ENCODE measurements at regions not wholly inside any gene's neighbourhood (a gene's known extent, or its start where the extent isn't known, plus 50 kb on each side); places are given as distances from the start of the nearest gene placed in this dataset.
"Not testable (repeated sequence)": the region's sequence is repeated elsewhere in the genome, so short reads cannot be mapped to it uniquely, and the experiment has no call there.

DNA sequence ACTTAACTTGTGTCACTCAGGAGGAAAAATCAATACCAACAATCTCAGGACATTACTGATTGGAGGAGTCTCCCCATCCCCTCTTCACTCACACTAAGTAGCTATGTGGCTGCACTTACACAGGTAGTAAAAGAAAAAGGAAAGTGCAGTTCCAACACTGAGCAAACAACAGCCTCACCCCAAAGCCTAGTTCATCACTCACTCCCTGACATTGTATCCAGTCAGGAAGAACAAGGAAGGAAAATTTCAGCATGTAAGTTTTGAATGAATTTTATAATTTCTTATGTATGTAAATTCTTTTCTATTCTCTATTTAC lies 273.4 kb downstream of the IGSF11 start:
- DNase-seq: no peak

DNA sequence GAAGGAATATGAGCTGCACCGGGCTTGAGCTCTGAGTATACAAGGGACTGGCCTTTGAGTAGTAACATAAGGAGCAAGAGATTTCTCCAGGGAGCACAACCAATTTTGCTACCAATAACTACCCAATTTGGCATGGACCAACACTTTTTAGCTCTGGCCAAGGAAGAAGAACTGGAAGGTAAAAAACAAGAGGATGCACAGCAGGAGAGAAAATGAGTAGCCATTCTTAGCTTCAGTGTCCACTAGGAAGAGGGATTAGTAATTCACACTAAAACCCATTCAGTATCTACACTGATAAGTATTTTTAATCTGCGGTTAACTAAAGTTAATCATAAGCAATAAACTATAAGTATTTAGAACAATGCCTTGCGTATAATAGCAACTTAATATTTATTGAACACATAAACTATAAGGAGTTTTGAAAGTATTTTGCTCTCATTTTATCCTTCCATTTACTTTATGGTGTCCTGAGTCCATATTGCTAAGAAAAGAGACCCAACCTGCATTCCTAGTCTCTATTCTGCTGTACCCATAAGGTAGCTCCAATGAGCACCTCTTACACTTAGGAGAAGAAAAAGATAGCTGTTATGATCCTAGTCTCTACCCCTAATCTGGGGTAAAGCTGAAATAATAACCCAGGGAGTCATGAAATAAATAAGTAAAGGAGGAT lies 268.9 kb downstream of the IGSF11 start:
- DNase-seq: no peak

GRCh38 chr3:118766306-118766669 lies 268.4 kb downstream of the IGSF11 start:
- DNase-seq: no peak

- no peak for DNase-seq
These were observed 262.6 kb downstream of the IGSF11 start for GRCh38 chr3:118772036-118772435.

- peak; percentile 7 for DNase-seq
These were observed 262.1 kb downstream of the IGSF11 start for GRCh38 chr3:118772547-118773011.

DNA sequence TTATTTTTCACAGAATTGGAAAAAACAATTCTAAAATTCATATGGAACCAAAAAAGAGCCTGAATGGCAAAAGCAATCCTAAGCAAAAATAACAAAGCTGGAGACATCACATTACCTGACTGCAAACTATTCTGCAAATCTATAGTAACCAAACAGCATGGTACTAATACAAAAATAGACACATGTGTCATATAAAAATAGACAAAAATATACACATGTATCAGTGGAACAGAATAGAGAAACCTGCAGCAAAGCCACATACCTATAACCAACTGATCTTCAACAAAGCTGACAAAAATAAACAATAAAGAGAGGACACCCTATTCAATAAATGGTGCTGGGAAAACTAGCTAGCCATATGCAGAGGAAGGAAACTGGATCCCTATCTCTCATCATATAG lies 259.6 kb downstream of the IGSF11 start:
- DNase-seq: no peak

DNA sequence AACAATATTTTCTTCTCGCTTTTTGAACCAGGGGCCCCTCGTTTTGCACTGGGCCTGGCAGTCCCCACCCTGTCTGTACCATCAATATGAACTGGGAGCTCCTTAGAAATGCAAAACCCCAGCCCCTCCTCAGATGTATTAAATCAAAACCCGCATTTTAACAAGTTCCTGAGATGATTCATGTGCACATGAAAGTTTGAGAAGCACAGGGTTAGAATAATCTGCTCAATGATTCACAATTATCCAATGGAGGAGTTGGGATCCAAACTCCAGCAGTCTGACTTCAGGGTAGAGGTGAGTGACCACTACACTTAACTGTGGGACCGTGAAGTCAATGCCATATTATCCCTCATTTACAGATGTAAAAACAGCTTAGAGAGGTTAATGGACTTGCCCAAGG lies 256.4 kb downstream of the IGSF11 start:
- no peak for DNase-seq

DNA sequence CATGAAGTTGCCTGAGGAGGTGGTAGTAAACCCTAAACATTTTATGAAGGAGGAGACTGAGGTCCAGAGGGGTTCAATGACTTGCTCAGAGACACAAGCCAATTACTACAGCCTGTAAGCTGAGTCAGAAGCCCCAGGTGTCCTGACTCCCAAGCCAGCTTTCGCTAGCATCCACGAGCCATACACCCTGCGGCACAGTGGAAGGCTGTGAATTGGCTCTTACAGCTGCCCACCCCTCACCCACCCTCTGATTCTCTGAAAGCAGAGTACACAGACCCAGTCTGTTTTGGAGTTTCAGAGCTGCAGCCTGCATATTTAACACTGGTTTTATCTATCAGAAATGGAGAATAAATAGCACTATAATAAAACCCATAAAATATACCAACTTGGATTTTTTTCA lies 253.4 kb downstream of the IGSF11 start:
- no peak for DNase-seq

- no peak for DNase-seq
These were observed 252.8 kb downstream of the IGSF11 start for GRCh38 chr3:118781839-118782238.

- no peak for DNase-seq
These were observed 251.9 kb downstream of the IGSF11 start for GRCh38 chr3:118782755-118783202.

DNA sequence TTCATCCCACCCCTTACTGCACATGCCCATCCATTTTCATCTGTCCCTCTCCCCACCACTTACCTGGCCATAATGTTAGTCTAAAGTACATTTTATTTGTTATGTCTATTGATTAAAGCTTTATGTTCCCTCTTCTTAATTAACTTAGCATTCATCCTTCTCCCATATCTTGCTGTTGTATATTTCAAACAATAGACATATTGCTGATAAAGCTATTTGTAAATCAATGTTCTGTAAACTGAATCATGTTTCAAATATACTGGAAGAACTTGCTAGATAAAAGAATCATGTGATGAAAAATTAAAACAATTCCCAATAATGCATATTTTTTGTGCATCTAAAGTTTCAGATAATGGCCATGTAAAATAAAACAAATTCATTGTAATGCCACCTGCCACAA lies 249.2 kb downstream of the IGSF11 start:
- no peak for DNase-seq

- DNase-seq: no peak
These were observed 243.4 kb downstream of the IGSF11 start for GRCh38 chr3:118791246-118791645.

DNA sequence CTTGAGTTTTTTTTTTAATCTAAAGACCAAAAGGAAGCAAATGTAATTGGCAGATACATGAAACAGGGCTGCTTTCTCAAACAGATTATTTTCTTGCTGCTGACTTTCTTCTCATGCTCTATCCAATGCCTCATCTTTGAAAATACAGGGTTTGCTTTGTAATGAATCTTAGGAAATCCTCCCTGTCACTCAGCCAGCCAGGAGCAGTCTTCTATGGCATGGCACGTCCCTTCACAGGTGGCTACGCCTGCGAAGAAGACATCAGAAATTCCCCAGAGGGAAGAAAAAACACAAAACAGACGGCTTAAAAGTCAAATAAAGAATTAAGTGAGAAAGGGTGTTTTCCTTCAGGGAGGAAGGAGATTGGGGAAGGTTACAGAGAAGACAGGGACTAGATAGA lies 242.5 kb downstream of the IGSF11 start:
- no peak for DNase-seq

- DNase-seq: no peak
These were observed 241.5 kb downstream of the IGSF11 start for GRCh38 chr3:118793176-118793575.

DNA sequence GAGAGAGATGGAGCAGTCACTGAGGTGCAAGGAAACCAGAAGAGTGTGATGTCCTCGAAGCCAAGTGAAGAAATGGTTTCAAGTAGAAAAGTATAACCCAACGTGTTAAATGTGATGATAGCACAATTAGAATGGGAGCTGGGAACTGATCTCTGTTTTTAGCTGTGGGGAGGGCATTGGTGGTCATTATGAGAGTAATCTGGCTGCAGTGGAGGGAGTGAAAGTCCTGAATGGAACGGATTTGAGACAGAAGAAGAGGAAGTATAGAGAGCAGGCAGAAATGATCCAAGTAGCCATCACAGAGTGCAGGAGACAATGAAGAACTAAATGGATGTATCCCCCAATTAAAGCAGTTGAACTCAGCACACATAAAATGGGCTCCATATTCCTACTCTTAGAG lies 235.3 kb downstream of the IGSF11 start:
- no peak for DNase-seq

DNA sequence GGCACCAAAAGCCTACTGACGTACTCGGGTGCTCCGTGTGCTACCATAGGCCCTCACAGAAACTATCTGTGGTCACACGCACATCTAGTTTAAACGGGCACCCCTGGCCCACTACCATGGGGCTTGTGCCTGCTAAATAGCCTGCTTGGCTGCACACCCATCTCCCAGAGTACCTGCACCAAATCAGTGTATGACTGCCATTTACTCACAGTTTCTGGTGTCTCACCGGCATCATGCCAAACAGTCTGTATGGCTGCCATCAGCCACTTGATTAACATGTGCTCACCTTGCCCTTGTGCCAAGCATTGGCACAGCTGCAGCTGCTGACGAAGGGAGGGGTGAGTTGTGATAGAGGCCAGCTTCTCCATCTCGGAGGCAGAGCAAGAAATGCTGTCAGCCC lies 232.7 kb downstream of the IGSF11 start:
- DNase-seq: no peak

DNA sequence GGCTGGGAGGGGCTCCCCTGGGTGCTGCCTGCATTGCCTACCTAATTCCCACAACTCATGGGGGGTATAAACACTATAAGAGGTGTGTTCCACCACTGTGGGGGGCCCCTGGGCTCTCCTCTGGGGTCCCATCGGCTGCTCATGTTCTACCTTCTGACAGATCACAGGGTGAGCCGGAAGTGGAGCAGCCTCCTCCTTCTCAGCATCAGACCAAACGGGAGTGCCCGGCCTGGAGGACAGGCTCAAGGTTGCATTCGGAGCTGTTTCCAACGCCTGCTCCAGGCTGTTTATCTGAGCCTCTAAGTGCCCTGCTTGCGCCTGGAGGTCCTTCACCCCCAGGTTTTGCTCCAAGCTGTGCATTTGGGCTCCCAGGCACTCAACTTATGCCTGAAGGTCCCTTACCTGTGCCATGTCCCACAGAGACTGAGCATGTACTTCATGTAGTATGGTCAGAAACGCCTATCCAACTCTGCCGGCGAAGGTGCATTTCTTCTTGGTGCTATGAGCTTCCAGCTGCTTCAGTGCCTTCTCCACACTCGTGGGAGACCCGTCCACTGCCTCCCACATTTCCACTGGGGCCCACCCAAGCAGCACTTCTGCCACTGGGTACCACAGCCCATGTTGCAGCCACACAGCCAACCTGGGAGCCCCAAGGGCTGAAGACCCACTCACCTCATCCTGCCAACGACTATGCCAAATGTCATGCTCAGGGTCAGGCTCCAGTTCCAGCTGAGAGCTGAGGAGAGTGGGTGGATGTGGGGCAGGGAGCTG lies 232.1 kb downstream of the IGSF11 start:
- no peak for DNase-seq

GRCh38 chr3:118803096-118803476 lies 231.6 kb downstream of the IGSF11 start:
- DNase-seq: no peak

DNA sequence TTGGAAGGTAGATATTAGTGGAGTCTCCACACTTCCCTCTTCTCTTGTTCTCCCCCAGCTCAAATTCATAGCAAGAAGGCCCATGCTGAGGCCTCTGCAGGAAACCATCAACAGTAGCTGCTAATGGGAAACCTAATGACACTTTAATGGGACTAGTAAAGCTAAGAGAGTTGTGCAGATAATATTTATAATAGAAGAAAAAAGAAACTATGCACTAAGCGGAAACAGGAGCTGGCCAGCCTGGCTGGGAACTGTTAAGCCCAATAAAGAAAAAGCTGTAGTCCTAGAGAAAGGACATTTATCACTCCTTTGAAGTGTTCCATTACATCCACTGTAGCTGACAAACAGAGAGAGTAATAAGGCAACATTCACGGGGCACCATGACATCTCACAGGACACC lies 229.6 kb downstream of the IGSF11 start:
- no peak for DNase-seq

GRCh38 chr3:118806423-118806822 lies 228.2 kb downstream of the IGSF11 start:
- no peak for DNase-seq

DNA sequence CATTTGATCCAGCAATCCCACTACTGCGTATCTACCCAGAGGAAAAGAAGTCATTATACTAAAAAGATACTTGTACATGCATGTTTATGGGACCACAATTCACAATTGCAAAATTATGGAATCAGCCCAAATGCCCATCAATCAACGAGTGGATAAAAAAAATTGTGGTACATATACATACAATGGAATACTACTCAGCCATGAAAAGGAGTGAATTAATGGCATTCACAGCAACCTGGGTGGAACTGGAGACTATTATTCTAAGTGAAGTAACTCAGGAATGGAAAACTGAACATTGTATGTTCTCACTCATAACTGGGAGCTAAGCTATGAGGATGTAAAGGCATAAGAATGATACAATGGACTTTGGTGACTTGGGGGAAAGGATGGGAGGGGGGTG lies 227.3 kb downstream of the IGSF11 start:
- not testable (repeated sequence) for DNase-seq

GRCh38 chr3:118808723-118809122 lies 225.9 kb downstream of the IGSF11 start:
- DNase-seq: no peak

- peak; percentile 4 for DNase-seq
These were observed 224.7 kb downstream of the IGSF11 start for GRCh38 chr3:118809696-118810498.

DNA sequence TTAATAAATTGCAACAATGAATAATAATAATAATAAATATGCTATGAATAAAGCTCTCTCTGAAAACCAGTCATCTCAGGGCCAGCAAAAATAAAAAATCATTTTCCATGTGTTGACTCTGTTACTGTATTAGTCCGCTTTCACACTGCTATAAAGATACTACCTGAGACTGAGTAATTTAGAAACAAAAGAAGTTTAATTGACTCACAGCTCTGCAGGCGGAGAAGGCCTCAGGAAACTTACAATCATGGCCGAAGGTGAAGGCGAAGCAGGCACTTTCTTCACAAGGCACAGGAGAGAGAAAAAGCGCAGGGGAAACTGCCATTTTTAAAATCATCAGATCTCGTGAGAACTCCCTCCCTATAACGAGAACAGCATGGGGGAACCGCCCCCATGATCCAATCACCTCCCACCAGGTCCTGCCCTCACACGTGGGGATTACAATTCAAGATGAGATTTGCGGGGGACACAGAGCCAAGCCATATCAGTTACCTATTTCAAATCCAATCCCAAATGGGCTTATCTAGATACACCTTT lies 224.1 kb downstream of the IGSF11 start:
- peak; percentile 6 for DNase-seq

All from activated CD4-positive, alpha-beta T cell treated with anti-CD3 and anti-CD28 coated beads for 48 hours (primary cell).